Liver (tissue), 8 donors: ENCODE measurements at regions not wholly inside any gene's neighbourhood (a gene's known extent, or its start where the extent isn't known, plus 50 kb on each side); places are given as distances from the start of the nearest gene placed in this dataset.

Source experiments
- DNase-seq: peaks from one replicate; pipeline ENCODE4 v3.0.0-alpha.2; 2017; ENCODE audit warnings: low spot score
- H3K27ac ChIP-seq, 2 donors: one replicate each; pipeline ENCODE4 v1.7.0; 2013; ENCODE audit warnings: inconsistent platforms in 2 of 2, low read length in 2 of 2, control low read depth in 1 of 2, low read depth in 1 of 2, mild to moderate bottlenecking in 1 of 2
- H3K27me3 ChIP-seq, 4 donors: one replicate each; pipeline versions ENCODE4 v1.6.1 to v1.7.0; 2013; ENCODE audit warnings: low read length in 3 of 4, inconsistent platforms in 1 of 4, mild to moderate bottlenecking in 1 of 4, moderate library complexity in 1 of 4; ENCODE audit not compliant: control insufficient read depth in 4 of 4, insufficient read depth in 4 of 4
- H3K36me3 ChIP-seq, 4 donors: one replicate each; pipeline versions ENCODE4 v1.6.1 to v1.7.0; 2013; ENCODE audit warnings: low read length in 3 of 4, mild to moderate bottlenecking in 3 of 4, low read depth in 1 of 4, moderate library complexity in 1 of 4; ENCODE audit not compliant: control insufficient read depth in 4 of 4, insufficient read depth in 3 of 4
- H3K4me1 ChIP-seq, 4 donors: one replicate each; pipeline versions ENCODE4 v1.6.1 to v1.7.0; 2013; ENCODE audit warnings: low read length in 3 of 4, mild to moderate bottlenecking in 3 of 4, moderate library complexity in 1 of 4; ENCODE audit not compliant: control insufficient read depth in 4 of 4, insufficient read depth in 4 of 4
- H3K4me3 ChIP-seq, 3 donors: one replicate each; pipeline versions ENCODE4 v1.6.1 to v1.7.0; 2013; ENCODE audit warnings: low read length in 3 of 3, control low read depth in 1 of 3, low read depth in 1 of 3, mild to moderate bottlenecking in 1 of 3
- H3K9ac ChIP-seq, 2 donors: one replicate each; pipeline ENCODE4 v1.7.0; 2013; ENCODE audit warnings: low read length in 2 of 2, mild to moderate bottlenecking in 2 of 2, moderate library complexity in 2 of 2, control low read depth in 1 of 2, low read depth in 1 of 2
- H3K9me3 ChIP-seq, 4 donors: one replicate each; pipeline versions ENCODE4 v1.6.1 to v1.7.0; 2013; ENCODE audit warnings: low read length in 3 of 4; ENCODE audit not compliant: control insufficient read depth in 4 of 4
- EGR1 ChIP-seq, 2 donors: IDR thresholded peaks; 2 replicates each; pipeline ENCODE4 v1.6.1; 2016 to 2018; ENCODE audit warnings: antibody characterized with exemption in 2 of 2, low read depth in 2 of 2
- FOXA1 ChIP-seq: IDR thresholded peaks from 2 replicates; pipeline ENCODE4 v1.6.1; 2016; ENCODE audit warnings: antibody characterized with exemption
- FOXA2 ChIP-seq: IDR thresholded peaks from 2 replicates; pipeline ENCODE4 v1.6.1; 2016; ENCODE audit warnings: antibody characterized with exemption
- GABPA ChIP-seq, 2 donors: IDR thresholded peaks in 1 of 2; conservative IDR thresholded peaks in 1 of 2; 2 replicates each; pipeline ENCODE4 v1.6.1; 2016; ENCODE audit warnings: antibody characterized with exemption in 2 of 2, mild to moderate bottlenecking in 1 of 2, moderate library complexity in 1 of 2
- HNF4A ChIP-seq, 2 donors: conservative IDR thresholded peaks; 2 replicates each; pipeline ENCODE4 v1.6.1; 2016; ENCODE audit warnings: antibody characterized with exemption in 2 of 2, mild to moderate bottlenecking in 2 of 2
- HNF4G ChIP-seq: IDR thresholded peaks from 2 replicates; pipeline ENCODE4 v1.6.1; 2016; ENCODE audit warnings: antibody characterized with exemption
- JUND ChIP-seq, 2 donors: IDR thresholded peaks; 2 replicates each; pipeline ENCODE4 v1.6.1; 2016; ENCODE audit warnings: antibody characterized with exemption in 2 of 2
- NR2F2 ChIP-seq: IDR thresholded peaks from 2 replicates; pipeline ENCODE4 v1.6.1; 2016; ENCODE audit warnings: antibody characterized with exemption
- RAD21 ChIP-seq, 2 donors: IDR thresholded peaks; 2 replicates each; pipeline ENCODE4 v1.6.1; 2016; ENCODE audit warnings: antibody characterized with exemption in 2 of 2, mild to moderate bottlenecking in 2 of 2
- RXRA ChIP-seq, 2 donors: IDR thresholded peaks; 2 replicates each; pipeline ENCODE4 v1.6.1; 2017 to 2018; ENCODE audit warnings: antibody characterized with exemption in 2 of 2, mild to moderate bottlenecking in 1 of 2
- SP1 ChIP-seq: IDR thresholded peaks from 2 replicates; pipeline ENCODE4 v1.6.1; 2018; ENCODE audit warnings: antibody characterized with exemption, mild to moderate bottlenecking
- TAF1 ChIP-seq: conservative IDR thresholded peaks from 2 replicates; pipeline ENCODE4 v1.6.1; 2016; ENCODE audit warnings: antibody characterized with exemption, mild to moderate bottlenecking
- YY1 ChIP-seq: IDR thresholded peaks from 2 replicates; pipeline ENCODE4 v1.6.1; 2016; ENCODE audit warnings: antibody characterized with exemption, mild to moderate bottlenecking
- WGBS: extraction: QIAGEN DNeasy Blood & Tissue Kit; methylation state at CpG from one replicate; pipeline ENCODE4 v1.1.7; 2013; 5-methylcytosine and 5-hydroxymethylcytosine counted together
- TF ChIP-seq, protein P1 (sequence below): IDR thresholded peaks from 2 replicates; pipeline ENCODE4 v1.6.1; 2016; ENCODE audit warnings: antibody characterized with exemption
- TF ChIP-seq, protein P2 (sequence below): IDR thresholded peaks from 2 replicates; pipeline ENCODE4 v1.6.1; 2016; ENCODE audit warnings: antibody characterized with exemption
- TF ChIP-seq, protein P3 (sequence below): fragments of 150-350 bp; IDR thresholded peaks from 2 replicates; pipeline ENCODE4 v1.5.1; 2017; ENCODE audit warnings: improper control_type of control experiment, low read depth, low read length; ENCODE audit not compliant: missing input control
- TF ChIP-seq, protein P4 (sequence below): IDR thresholded peaks from 2 replicates; pipeline ENCODE4 v1.6.1; 2016; ENCODE audit warnings: antibody characterized with exemption, mild to moderate bottlenecking
- TF ChIP-seq, protein P5 (sequence below): IDR thresholded peaks from 2 replicates; pipeline ENCODE4 v1.6.1; 2016; ENCODE audit warnings: antibody characterized with exemption
- donor health status: healthy.
- donor health status: healthy.
- donor health status: healthy.
- donor health status: healthy.
- donor health status: healthy.

DNA sequence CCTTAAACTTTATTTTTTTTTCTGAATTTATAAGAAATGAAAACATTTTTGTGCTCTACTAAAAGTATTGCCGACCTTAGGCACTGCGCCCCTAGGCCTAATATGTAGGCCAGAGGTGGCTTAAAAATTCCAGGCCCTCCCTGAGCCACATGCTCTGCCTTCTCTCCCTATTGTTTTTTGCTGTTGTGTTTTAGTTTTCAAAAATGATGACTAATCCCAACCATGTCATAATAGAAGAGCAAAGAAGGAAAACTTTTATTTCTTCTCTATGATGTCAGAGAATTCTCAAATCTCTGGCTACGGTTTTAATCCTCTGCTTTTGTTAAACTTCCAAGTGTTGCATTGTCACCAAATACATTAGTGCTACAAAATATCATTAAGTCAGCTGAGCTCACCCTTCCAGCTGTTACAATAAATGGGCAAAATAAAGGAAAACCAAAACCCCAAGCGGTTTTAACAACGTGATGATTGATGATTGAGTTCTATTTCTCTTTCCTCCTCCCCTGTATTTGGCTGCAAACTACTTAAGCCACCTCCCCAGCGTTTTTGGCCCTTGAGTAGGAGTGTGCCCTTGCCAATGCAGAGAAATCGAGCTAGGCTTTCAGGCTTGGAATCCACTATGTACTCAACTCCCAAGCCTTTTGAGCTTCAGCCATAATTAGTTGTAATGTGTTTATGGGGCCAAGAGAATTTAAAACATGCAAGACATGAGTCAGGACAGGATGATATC lies 163.5 kb upstream of the POU3F3 start:
- no peaks in the 10 kb centered on the region for H3K4me1 ChIP-seq
- no peak overlapping the region for H3K9ac ChIP-seq
- 66% methylated on average over 7 of the region's 7 CpGs for WGBS
- H3K36me3 ChIP-seq = no peaks in the 10 kb centered on the region
- TF ChIP-seq, protein P1, sequence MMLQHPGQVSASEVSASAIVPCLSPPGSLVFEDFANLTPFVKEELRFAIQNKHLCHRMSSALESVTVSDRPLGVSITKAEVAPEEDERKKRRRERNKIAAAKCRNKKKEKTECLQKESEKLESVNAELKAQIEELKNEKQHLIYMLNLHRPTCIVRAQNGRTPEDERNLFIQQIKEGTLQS = no peak
- no peak for TF ChIP-seq TAF1
- TF ChIP-seq, protein P2, sequence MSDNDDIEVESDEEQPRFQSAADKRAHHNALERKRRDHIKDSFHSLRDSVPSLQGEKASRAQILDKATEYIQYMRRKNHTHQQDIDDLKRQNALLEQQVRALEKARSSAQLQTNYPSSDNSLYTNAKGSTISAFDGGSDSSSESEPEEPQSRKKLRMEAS = no peak
- no peak overlapping the region for H3K4me3 ChIP-seq
- H3K27ac ChIP-seq = no peak overlapping the region
- peaks cover 0 to 4% (median 0%) of the 10 kb centered on the region in 4 donors for H3K27me3 ChIP-seq
- DNase-seq = no peak
- no peaks in the 10 kb centered on the region for H3K9me3 ChIP-seq

DNA sequence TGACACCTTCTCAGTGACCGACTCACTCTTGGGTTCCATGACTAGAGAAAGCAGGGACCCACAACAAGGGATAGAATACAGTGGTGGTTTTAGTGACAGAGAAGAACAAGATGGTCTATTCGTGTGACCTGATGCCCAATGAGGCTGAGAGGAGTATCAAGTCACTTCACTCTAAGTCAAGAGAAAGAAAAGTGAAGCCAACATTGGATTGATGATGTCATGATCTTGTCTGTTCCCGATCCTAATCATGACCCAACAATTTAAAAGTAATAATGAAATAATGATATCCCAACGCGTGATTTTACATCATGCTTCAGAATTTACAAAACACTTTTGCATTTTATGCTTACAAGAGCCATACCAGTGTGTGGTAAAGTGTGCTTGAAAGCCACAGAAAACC lies 155.6 kb upstream of the POU3F3 start:
- 60% methylated on average over 5 of the region's 5 CpGs for WGBS
- H3K4me3 ChIP-seq = no peak overlapping the region
- no peaks in the 10 kb centered on the region for H3K36me3 ChIP-seq
- H3K4me1 ChIP-seq = no peaks in the 10 kb centered on the region
- no peak for TF ChIP-seq RXRA (IDR thresholded peaks at IDR 0.05)
- TF ChIP-seq FOXA1 = no peak
- TF ChIP-seq GABPA (IDR thresholded peaks at IDR 0.05 in 1 of 2, conservative IDR thresholded peaks at IDR 0.05 in 1 of 2) = no peak
- TF ChIP-seq, protein P3, sequence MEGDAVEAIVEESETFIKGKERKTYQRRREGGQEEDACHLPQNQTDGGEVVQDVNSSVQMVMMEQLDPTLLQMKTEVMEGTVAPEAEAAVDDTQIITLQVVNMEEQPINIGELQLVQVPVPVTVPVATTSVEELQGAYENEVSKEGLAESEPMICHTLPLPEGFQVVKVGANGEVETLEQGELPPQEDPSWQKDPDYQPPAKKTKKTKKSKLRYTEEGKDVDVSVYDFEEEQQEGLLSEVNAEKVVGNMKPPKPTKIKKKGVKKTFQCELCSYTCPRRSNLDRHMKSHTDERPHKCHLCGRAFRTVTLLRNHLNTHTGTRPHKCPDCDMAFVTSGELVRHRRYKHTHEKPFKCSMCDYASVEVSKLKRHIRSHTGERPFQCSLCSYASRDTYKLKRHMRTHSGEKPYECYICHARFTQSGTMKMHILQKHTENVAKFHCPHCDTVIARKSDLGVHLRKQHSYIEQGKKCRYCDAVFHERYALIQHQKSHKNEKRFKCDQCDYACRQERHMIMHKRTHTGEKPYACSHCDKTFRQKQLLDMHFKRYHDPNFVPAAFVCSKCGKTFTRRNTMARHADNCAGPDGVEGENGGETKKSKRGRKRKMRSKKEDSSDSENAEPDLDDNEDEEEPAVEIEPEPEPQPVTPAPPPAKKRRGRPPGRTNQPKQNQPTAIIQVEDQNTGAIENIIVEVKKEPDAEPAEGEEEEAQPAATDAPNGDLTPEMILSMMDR = no peak
- TF ChIP-seq, protein P2 = no peak
- no peak for TF ChIP-seq RAD21 (IDR thresholded peaks at IDR 0.05)
- TF ChIP-seq JUND (IDR thresholded peaks at IDR 0.05) = no peak
- TF ChIP-seq NR2F2 = no peak
- no peak for TF ChIP-seq FOXA2
- TF ChIP-seq HNF4A (conservative IDR thresholded peaks at IDR 0.05) = no peak
- no peak for TF ChIP-seq SP1
- no peak for TF ChIP-seq TAF1
- no peak for TF ChIP-seq HNF4G
- no peak for TF ChIP-seq EGR1 (IDR thresholded peaks at IDR 0.05; ENCODE audit: low read depth in 2 of 2)
- TF ChIP-seq, protein P1 = no peak
- TF ChIP-seq, protein P4, sequence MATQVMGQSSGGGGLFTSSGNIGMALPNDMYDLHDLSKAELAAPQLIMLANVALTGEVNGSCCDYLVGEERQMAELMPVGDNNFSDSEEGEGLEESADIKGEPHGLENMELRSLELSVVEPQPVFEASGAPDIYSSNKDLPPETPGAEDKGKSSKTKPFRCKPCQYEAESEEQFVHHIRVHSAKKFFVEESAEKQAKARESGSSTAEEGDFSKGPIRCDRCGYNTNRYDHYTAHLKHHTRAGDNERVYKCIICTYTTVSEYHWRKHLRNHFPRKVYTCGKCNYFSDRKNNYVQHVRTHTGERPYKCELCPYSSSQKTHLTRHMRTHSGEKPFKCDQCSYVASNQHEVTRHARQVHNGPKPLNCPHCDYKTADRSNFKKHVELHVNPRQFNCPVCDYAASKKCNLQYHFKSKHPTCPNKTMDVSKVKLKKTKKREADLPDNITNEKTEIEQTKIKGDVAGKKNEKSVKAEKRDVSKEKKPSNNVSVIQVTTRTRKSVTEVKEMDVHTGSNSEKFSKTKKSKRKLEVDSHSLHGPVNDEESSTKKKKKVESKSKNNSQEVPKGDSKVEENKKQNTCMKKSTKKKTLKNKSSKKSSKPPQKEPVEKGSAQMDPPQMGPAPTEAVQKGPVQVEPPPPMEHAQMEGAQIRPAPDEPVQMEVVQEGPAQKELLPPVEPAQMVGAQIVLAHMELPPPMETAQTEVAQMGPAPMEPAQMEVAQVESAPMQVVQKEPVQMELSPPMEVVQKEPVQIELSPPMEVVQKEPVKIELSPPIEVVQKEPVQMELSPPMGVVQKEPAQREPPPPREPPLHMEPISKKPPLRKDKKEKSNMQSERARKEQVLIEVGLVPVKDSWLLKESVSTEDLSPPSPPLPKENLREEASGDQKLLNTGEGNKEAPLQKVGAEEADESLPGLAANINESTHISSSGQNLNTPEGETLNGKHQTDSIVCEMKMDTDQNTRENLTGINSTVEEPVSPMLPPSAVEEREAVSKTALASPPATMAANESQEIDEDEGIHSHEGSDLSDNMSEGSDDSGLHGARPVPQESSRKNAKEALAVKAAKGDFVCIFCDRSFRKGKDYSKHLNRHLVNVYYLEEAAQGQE = no peak
- TF ChIP-seq, protein P5, sequence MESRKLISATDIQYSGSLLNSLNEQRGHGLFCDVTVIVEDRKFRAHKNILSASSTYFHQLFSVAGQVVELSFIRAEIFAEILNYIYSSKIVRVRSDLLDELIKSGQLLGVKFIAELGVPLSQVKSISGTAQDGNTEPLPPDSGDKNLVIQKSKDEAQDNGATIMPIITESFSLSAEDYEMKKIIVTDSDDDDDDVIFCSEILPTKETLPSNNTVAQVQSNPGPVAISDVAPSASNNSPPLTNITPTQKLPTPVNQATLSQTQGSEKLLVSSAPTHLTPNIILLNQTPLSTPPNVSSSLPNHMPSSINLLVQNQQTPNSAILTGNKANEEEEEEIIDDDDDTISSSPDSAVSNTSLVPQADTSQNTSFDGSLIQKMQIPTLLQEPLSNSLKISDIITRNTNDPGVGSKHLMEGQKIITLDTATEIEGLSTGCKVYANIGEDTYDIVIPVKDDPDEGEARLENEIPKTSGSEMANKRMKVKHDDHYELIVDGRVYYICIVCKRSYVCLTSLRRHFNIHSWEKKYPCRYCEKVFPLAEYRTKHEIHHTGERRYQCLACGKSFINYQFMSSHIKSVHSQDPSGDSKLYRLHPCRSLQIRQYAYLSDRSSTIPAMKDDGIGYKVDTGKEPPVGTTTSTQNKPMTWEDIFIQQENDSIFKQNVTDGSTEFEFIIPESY = no peak
- no peak for TF ChIP-seq YY1
- no peak overlapping the region for H3K27ac ChIP-seq
- peaks cover 0 to 5% (median 2%) of the 10 kb centered on the region in 4 donors for H3K27me3 ChIP-seq
- no peak for DNase-seq
- no peaks in the 10 kb centered on the region for H3K9me3 ChIP-seq
- H3K9ac ChIP-seq = no peak overlapping the region
